Tibial artery (tissue), 4 donors: ENCODE measurements at regions not wholly inside any gene's neighbourhood (a gene's known extent, or its start where the extent isn't known, plus 50 kb on each side); places are given as distances from the start of the nearest gene placed in this dataset.

Experiments
- DNase-seq, 2 donors: peaks; one replicate each; pipeline ENCODE4 v3.0.0-alpha.2; 2019
- H3K27ac ChIP-seq, 2 donors: fragments of 200-600 bp; sonication (generic) in 1 of 2; 1 replicate in 1 of 2; 2 replicates in 1 of 2; pipeline ENCODE4 v1.5.1; 2018 to 2019; ENCODE audit warnings: mild to moderate bottlenecking in 1 of 2
- H3K27me3 ChIP-seq, 2 donors: fragments of 200-600 bp; sonication (generic) in 1 of 2; one replicate each; pipeline versions ENCODE4 v1.5.1 to v1.6.0; 2016 to 2019
- H3K36me3 ChIP-seq, 3 donors: fragments of 200-600 bp; sonication (generic) in 2 of 3; one replicate each; pipeline ENCODE4 v1.5.1; 2016 to 2019; ENCODE audit warnings: mild to moderate bottlenecking in 2 of 3
- H3K4me1 ChIP-seq, 4 donors: fragments of 200-600 bp; sonication (generic) in 2 of 4; 1 replicate in 3 of 4; 2 replicates in 1 of 4; pipeline ENCODE4 v1.5.1; 2016 to 2019
- H3K4me3 ChIP-seq, 2 donors: fragments of 200-600 bp; sonication (generic) in 1 of 2; 1 replicate in 1 of 2; 2 replicates in 1 of 2; pipeline ENCODE4 v1.5.1; 2018 to 2019; ENCODE audit warnings: mild to moderate bottlenecking in 2 of 2
- H3K9me3 ChIP-seq, 3 donors: fragments of 200-600 bp; sonication (generic) in 1 of 3; one replicate each; pipeline ENCODE4 v1.5.1; 2016 to 2019
- intact Hi-C: fragments of 100-400 bp; cut with DNase I; formaldehyde crosslinking; loops from one replicate; pipeline ENCODE4 v1.15.0; 2023; ENCODE audit warnings: low total_unique reads
- TF ChIP-seq, protein P1 (sequence below), 2 experiments: fragments of 200-600 bp in 1 of 2; fragments of 450-650 bp in 1 of 2; IDR thresholded peaks; one replicate each; pipeline ENCODE4 v1.5.1; 2017 to 2019; ENCODE audit warnings: antibody characterized with exemption in 2 of 2, mild to moderate bottlenecking in 1 of 2, moderate library complexity in 1 of 2

DNA sequence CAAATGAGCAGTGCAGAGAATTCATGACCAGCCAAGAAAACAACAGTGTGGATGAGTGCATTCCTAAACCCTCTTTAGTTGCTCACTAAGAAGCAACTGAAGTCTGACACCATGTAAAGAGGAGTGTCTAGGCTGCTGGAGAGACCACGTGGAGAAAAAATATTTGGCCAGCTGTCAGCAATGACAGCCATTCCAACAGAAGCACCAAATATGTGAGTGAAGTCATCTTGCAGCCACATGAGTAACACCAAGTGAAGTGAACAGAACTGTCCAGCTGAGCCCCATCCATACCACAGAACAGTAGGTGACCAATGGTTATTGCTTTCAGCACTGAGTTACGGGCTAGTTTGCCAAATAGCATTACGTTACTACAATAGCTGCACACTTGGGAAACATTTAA, 89.4 kb downstream of the TBXT start:
- H3K36me3 ChIP-seq, result no peaks in the 10 kb centered on the region
- H3K4me1 ChIP-seq, result no peaks in the 10 kb centered on the region
- intact Hi-C loops, result no loop called here
- no peak overlapping the region for H3K4me3 ChIP-seq
- TF ChIP-seq, protein P1, sequence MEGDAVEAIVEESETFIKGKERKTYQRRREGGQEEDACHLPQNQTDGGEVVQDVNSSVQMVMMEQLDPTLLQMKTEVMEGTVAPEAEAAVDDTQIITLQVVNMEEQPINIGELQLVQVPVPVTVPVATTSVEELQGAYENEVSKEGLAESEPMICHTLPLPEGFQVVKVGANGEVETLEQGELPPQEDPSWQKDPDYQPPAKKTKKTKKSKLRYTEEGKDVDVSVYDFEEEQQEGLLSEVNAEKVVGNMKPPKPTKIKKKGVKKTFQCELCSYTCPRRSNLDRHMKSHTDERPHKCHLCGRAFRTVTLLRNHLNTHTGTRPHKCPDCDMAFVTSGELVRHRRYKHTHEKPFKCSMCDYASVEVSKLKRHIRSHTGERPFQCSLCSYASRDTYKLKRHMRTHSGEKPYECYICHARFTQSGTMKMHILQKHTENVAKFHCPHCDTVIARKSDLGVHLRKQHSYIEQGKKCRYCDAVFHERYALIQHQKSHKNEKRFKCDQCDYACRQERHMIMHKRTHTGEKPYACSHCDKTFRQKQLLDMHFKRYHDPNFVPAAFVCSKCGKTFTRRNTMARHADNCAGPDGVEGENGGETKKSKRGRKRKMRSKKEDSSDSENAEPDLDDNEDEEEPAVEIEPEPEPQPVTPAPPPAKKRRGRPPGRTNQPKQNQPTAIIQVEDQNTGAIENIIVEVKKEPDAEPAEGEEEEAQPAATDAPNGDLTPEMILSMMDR (IDR thresholded peaks at IDR 0.05), result no peak
- H3K9me3 ChIP-seq, result no peaks in the 10 kb centered on the region
- no peak overlapping the region for H3K27ac ChIP-seq
- DNase-seq, result no peak
- H3K27me3 ChIP-seq, result peaks cover 0 to 5% of the 10 kb centered on the region in 2 donors

DNA sequence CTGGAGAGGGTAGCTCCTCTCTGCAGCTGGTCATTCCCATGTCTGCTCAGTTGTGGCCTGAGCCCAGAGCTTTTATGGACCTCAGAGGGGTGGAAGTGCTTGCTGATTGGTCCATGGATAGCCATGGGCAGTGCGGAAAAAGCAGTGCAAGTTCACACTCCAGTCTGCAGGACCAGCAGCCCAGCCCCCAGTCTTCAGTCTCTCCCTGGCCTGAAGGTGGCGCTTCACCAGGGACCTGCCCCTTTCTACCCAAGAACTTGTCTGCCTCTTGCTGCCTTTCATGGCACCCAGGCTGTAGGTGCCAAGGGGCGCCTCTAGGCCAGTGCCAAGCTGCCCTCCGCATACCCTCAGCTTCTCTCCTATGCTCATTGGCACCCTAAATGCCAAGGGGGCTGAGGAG, 91.0 kb downstream of the TBXT start:
- Histone ChIP-seq H3K36me3 (no peaks in the 10 kb centered on the region), H3K9me3 (no peaks in the 10 kb centered on the region), H3K4me1 (no peaks in the 10 kb centered on the region), H3K27me3 (peaks cover 0 to 5% of the 10 kb centered on the region in 2 donors), H3K4me3 (no peak overlapping the region), H3K27ac (no peak overlapping the region)
- DNase-seq, result no peak
- intact Hi-C loops, result no loop called here
- TF ChIP-seq, protein P1 (IDR thresholded peaks at IDR 0.05), result no peak

DNA sequence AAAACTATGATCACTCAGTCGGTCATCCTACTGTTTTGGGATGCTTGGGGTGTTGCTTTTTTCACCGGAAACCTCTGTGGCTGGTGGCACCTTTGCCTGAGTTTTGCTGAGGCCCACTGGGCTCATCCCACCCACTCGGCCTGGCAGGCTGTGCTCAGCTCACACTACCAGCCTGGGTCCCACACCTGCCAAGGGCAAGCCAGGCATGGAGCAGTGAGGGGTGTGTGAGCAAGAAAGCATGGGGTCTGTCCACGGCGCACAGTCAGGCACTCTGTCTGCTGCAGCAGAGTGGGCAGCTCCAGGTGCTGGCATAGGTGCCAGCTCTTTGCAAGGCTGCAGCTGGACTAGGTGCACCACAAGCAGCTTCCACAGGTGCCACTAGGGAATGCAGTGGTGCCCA, 91.7 kb downstream of the TBXT start:
- Histone ChIP-seq H3K36me3 (no peaks in the 10 kb centered on the region), H3K27me3 (peaks cover 0 to 5% of the 10 kb centered on the region in 2 donors), H3K4me3 (no peak overlapping the region), H3K27ac (no peak overlapping the region), H3K4me1 (no peaks in the 10 kb centered on the region), H3K9me3 (no peaks in the 10 kb centered on the region)
- DNase-seq, result no peak
- TF ChIP-seq, protein P1 (IDR thresholded peaks at IDR 0.05), result no peak
- intact Hi-C loops, result no loop called here

DNA sequence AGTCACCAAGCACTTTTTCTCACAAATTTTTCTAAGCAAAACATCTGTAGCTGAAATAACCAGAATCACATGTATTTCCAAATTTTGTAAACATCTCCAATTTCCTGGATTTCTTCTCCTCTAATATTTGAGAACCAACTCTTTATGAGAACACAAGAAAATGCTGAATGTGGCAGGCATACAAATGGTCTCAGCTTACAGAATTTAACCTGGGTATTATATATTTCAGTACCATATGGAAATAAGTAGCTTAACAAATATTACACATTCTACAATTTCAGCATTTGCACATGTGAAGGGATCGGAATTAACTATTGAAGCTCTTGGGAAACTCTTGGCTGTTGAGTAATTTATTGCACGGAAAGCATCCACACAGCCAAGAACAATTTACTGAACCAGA, 92.5 kb downstream of the TBXT start:
- Histone ChIP-seq H3K27ac (no peak overlapping the region), H3K36me3 (no peaks in the 10 kb centered on the region), H3K9me3 (no peaks in the 10 kb centered on the region), H3K4me3 (no peak overlapping the region), H3K4me1 (no peaks in the 10 kb centered on the region), H3K27me3 (peaks cover 0 to 5% of the 10 kb centered on the region in 2 donors)
- intact Hi-C loops, result no loop called here
- TF ChIP-seq, protein P1 (IDR thresholded peaks at IDR 0.05), result no peak
- no peak for DNase-seq

DNA sequence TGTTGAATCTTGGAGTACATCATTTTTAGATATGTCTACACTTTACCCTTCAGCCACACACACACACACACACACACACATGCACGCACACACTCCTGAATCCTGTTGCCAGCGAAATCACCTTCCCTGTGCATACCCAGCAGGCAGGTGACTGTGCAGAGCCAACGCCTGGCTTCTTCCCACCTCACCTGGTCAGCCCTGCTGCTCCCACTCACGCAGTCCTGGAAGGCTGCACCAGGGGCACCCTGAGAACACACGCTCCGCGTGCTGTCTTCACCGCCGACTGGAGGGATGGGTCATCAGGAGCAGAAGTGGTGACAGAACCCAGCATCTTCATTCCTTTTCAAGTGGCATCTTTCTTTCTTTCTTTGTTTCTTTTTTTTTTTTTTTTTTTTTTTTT, 94.6 kb downstream of the TBXT start:
- TF ChIP-seq, protein P1 (IDR thresholded peaks at IDR 0.05), result no peak
- no peaks in the 10 kb centered on the region for H3K9me3 ChIP-seq
- no peak for DNase-seq
- H3K36me3 ChIP-seq, result no peaks in the 10 kb centered on the region
- no peak overlapping the region for H3K4me3 ChIP-seq
- intact Hi-C loops, result no loop called here
- no peak overlapping the region for H3K27ac ChIP-seq
- peaks cover 0 to 5% of the 10 kb centered on the region in 2 donors for H3K27me3 ChIP-seq
- no peaks in the 10 kb centered on the region for H3K4me1 ChIP-seq

DNA sequence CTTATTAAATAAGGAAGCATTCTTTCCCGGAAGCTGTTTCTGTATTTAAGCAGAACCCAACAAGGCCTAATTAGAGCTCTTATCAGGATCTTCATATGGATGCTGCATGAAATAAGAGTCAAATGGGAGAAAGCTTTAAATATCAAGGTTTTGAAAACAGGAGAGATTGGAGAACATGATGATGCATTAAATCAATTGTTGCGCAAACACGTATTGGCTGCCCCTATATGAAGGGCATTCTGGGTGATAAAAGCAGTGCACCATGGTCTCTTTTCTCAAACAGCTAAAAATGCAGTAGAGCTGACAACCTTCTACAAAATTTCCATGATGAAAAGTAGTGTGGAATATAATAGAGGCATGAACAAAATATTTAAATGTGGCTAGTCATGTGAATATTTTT, 98.9 kb downstream of the TBXT start:
- no peak for DNase-seq
- no peak overlapping the region for H3K4me3 ChIP-seq
- H3K4me1 ChIP-seq, result no peaks in the 10 kb centered on the region
- H3K36me3 ChIP-seq, result no peaks in the 10 kb centered on the region
- intact Hi-C loops, result no loop called here
- no peak overlapping the region for H3K27ac ChIP-seq
- peaks cover 0 to 3% of the 10 kb centered on the region in 2 donors for H3K27me3 ChIP-seq
- TF ChIP-seq, protein P1 (IDR thresholded peaks at IDR 0.05), result no peak
- no peaks in the 10 kb centered on the region for H3K9me3 ChIP-seq
